Hepatocyte (in vitro differentiated cells): ENCODE measurements at regions not wholly inside any gene's neighbourhood (a gene's known extent, or its start where the extent isn't known, plus 50 kb on each side); places are given as distances from the start of the nearest gene placed in this dataset.

ENCODE experiments used
- DNase-seq: peaks from one replicate; pipeline ENCODE4 v3.0.0-alpha.2; 2016; ENCODE audit warnings: low spot score
- H2AFZ ChIP-seq: fragments of 200-600 bp; sonication (generic); 2 replicates; pipeline ENCODE4 v1.6.0; 2016; ENCODE audit warnings: antibody characterized with exemption, mild to moderate bottlenecking
- H3K27ac ChIP-seq: fragments of 200-600 bp; sonication (generic); 2 replicates; pipeline ENCODE4 v1.5.1; 2016; ENCODE audit warnings: mild to moderate bottlenecking
- H3K27me3 ChIP-seq: fragments of 200-600 bp; sonication (generic); 2 replicates; pipeline ENCODE4 v1.6.1; 2016
- H3K36me3 ChIP-seq: fragments of 200-600 bp; sonication (generic); replicated peaks from 2 replicates; pipeline ENCODE4 v1.5.1; 2016; ENCODE audit warnings: low read depth; ENCODE audit not compliant: insufficient read depth
- H3K4me1 ChIP-seq: fragments of 200-600 bp; sonication (generic); 2 replicates; pipeline ENCODE4 v1.5.1; 2016; ENCODE audit warnings: mild to moderate bottlenecking, moderate library complexity; ENCODE audit not compliant: insufficient read depth
- H3K4me2 ChIP-seq: fragments of 200-600 bp; sonication (generic); 2 replicates; pipeline ENCODE4 v1.6.0; 2016
- H3K4me3 ChIP-seq: fragments of 200-600 bp; sonication (generic); 2 replicates; pipeline ENCODE4 v1.5.1; 2016; ENCODE audit warnings: mild to moderate bottlenecking
- H3K79me2 ChIP-seq: fragments of 200-600 bp; sonication (generic); 2 replicates; pipeline ENCODE4 v1.6.0; 2017; ENCODE audit warnings: mild to moderate bottlenecking
- H3K9me2 ChIP-seq: fragments of 200-600 bp; sonication (generic); replicated peaks from 2 replicates; pipeline ENCODE4 v1.6.0; 2017; ENCODE audit warnings: mild to moderate bottlenecking; ENCODE audit not compliant: insufficient read depth
- H3K9me3 ChIP-seq: fragments of 200-600 bp; sonication (generic); 2 replicates; pipeline ENCODE4 v1.5.1; 2016; ENCODE audit warnings: low read depth, mild to moderate bottlenecking
- H4K20me1 ChIP-seq: fragments of 200-600 bp; sonication (generic); 2 replicates; pipeline ENCODE4 v1.6.0; 2016; ENCODE audit warnings: mild to moderate bottlenecking; ENCODE audit not compliant: insufficient read depth, poor library complexity, severe bottlenecking
- EZH2 ChIP-seq: fragments of 200-600 bp; sonication (generic); IDR thresholded peaks from 2 replicates; pipeline ENCODE4 v1.6.1; 2016; ENCODE audit warnings: antibody characterized with exemption, mild to moderate bottlenecking, borderline replicate concordance
- EZH2phosphoT487 ChIP-seq: fragments of 200-600 bp; sonication (generic); IDR thresholded peaks from one replicate; pipeline ENCODE4 v1.6.1; 2018; ENCODE audit warnings: antibody characterized with exemption, mild to moderate bottlenecking, low read depth, moderate library complexity; ENCODE audit not compliant: unreplicated experiment, severe bottlenecking
- WGBS: methylation state at CpG from one replicate; pipeline ENCODE4 v1.1.6; 2016; ENCODE audit warnings: low lambda C conversion rate; ENCODE audit errors: missing lambda C conversion rate; 5-methylcytosine and 5-hydroxymethylcytosine counted together
- TF ChIP-seq, protein P1 (sequence below): fragments of 200-600 bp; sonication (generic); IDR thresholded peaks from 2 replicates; pipeline ENCODE4 v1.5.1; 2016; ENCODE audit warnings: antibody characterized with exemption, mild to moderate bottlenecking; ENCODE audit not compliant: poor library complexity

DNA sequence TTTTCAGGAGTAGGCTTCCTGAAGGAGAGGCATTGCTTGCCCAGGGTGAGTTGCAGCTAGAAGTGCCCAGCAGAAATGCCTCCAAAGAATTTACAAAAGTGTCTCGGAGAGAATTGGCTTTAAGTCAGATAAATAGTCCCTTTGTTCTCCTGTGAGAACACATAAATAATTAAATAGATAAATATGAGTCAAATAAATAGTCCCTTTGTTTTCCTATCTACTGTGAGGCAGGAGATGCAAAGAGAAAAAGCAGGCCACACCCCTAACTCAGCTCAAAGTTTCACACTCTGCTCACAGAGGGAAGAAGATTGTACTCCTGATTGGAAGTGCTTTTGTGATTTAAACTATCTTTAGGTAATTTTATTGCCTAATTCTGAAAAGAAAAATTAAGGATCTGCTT is 180.7 kb upstream of the PRSS16 start:
- Histone ChIP-seq H3K36me3 (no peaks in the 10 kb centered on the region), H3K9me2 (no peaks in the 10 kb centered on the region), H3K79me2 (no peaks in the 10 kb centered on the region), H3K27me3 (no peaks in the 10 kb centered on the region), H4K20me1 (no peaks in the 10 kb centered on the region), H3K9me3 (no peaks in the 10 kb centered on the region), H3K4me2 (no peak overlapping the region), H3K4me1 (no peaks in the 10 kb centered on the region), H2AFZ (no peak overlapping the region), H3K4me3 (no peak overlapping the region), H3K27ac (no peak overlapping the region)
- DNase-seq: no peak
- 54% methylated on average over 1 of the region's 1 CpG for WGBS
- TF ChIP-seq, protein P1, sequence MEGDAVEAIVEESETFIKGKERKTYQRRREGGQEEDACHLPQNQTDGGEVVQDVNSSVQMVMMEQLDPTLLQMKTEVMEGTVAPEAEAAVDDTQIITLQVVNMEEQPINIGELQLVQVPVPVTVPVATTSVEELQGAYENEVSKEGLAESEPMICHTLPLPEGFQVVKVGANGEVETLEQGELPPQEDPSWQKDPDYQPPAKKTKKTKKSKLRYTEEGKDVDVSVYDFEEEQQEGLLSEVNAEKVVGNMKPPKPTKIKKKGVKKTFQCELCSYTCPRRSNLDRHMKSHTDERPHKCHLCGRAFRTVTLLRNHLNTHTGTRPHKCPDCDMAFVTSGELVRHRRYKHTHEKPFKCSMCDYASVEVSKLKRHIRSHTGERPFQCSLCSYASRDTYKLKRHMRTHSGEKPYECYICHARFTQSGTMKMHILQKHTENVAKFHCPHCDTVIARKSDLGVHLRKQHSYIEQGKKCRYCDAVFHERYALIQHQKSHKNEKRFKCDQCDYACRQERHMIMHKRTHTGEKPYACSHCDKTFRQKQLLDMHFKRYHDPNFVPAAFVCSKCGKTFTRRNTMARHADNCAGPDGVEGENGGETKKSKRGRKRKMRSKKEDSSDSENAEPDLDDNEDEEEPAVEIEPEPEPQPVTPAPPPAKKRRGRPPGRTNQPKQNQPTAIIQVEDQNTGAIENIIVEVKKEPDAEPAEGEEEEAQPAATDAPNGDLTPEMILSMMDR: no peak
- TF ChIP-seq EZH2 (no peak), EZH2phosphoT487 (no peak)

DNA sequence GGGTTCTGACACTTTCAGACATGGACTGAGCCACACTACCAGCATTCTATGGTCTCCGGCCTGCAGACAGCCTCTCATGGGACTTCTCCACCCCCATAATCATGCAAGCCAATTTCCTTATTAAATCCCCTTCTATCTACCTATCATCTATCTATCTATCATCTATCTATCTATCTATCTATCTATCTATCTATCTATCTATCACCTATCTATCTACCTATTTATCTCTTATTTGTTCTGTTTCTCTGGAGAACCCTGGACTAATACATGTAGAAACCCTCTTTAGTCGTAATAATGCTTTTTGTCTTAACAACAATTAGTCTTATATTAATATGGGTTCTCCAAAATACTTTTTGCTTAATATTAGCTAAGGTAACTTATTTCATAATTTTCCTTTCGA is 174.1 kb upstream of the PRSS16 start:
- 88% methylated on average over 3 of the region's 3 CpGs for WGBS
- Histone ChIP-seq H3K27ac (no peak overlapping the region), H4K20me1 (no peaks in the 10 kb centered on the region), H3K9me3 (no peaks in the 10 kb centered on the region), H3K4me1 (no peaks in the 10 kb centered on the region), H3K36me3 (no peaks in the 10 kb centered on the region), H3K79me2 (no peaks in the 10 kb centered on the region), H3K9me2 (peaks cover 3% of the 10 kb centered on the region), H3K4me2 (no peak overlapping the region), H3K27me3 (no peaks in the 10 kb centered on the region), H2AFZ (no peak overlapping the region), H3K4me3 (no peak overlapping the region)
- TF ChIP-seq, protein P1: no peak
- no peak for TF ChIP-seq EZH2
- no peak for DNase-seq

GRCh38 chr6:27076116-27076515 is 171.4 kb upstream of the PRSS16 start:
- Histone ChIP-seq H3K79me2 (no peaks in the 10 kb centered on the region), H4K20me1 (no peaks in the 10 kb centered on the region), H3K36me3 (no peaks in the 10 kb centered on the region), H3K4me1 (no peaks in the 10 kb centered on the region), H3K9me3 (no peaks in the 10 kb centered on the region), H3K4me2 (peak overlapping the region; percentile 34), H3K4me3 (no peak overlapping the region), H3K27ac (no peak overlapping the region), H2AFZ (no peak overlapping the region), H3K27me3 (no peaks in the 10 kb centered on the region), H3K9me2 (peaks cover 3% of the 10 kb centered on the region)
- no peak for TF ChIP-seq EZH2
- TF ChIP-seq, protein P1: no peak
- no peak for TF ChIP-seq EZH2phosphoT487
- DNase-seq: no peak
- WGBS: 50% methylated on average over 1 of the region's 1 CpG

DNA sequence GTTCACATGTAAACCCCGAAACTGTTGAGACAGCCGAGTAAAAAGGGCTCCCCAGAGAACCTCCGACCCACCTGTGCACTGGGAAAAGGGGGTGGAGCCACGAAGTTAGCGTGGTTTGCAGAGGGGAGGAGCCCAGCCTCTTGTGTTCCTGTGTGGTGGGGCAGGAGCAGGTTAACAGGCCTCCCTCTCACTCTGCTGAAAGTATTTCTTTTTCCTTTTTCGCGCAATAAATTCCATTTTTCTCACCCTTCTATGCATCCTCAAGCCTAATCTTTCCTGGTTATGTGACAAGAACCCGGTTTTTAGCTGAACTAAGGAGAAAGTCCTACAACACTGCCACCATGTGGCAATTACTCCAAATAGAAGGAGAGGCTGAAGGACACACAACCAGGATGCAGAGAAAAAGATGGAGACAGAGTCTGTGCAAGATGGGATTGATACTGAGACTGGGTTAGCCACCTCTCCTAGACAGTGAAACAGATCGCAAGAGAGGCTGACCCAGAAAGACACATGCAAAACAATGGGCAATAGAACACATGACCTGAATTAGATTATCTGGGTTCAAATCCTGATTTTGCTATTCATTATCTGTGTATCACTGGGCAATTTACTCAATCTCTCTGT is 168.7 kb upstream of the PRSS16 start:
- H3K27ac ChIP-seq: no peak overlapping the region
- H3K9me2 ChIP-seq: peaks cover 3% of the 10 kb centered on the region
- H3K4me3 ChIP-seq: peak overlapping the region; percentile 15
- no peaks in the 10 kb centered on the region for H3K4me1 ChIP-seq
- DNase-seq: peak; percentile 72
- peaks cover 7% of the 10 kb centered on the region for H3K27me3 ChIP-seq
- WGBS: 2% methylated on average over 9 of the region's 9 CpGs
- peak overlapping the region; percentile 75 for H3K4me2 ChIP-seq
- H3K79me2 ChIP-seq: no peaks in the 10 kb centered on the region
- no peaks in the 10 kb centered on the region for H3K36me3 ChIP-seq
- no peaks in the 10 kb centered on the region for H4K20me1 ChIP-seq
- H2AFZ ChIP-seq: peak overlapping the region; percentile 73
- H3K9me3 ChIP-seq: no peaks in the 10 kb centered on the region
- no peak for TF ChIP-seq EZH2
- TF ChIP-seq, protein P1: peak; percentile 97
- TF ChIP-seq EZH2phosphoT487: no peak
